A673 (cell line): ENCODE measurements at regions not wholly inside any gene's neighbourhood (a gene's known extent, or its start where the extent isn't known, plus 50 kb on each side); places are given as distances from the start of the nearest gene placed in this dataset.

Experiments
- CTCF ChIP-seq: fragments of 300-800, 200-600 bp; sonication (generic); conservative IDR thresholded peaks from 2 replicates; pipeline ENCODE4 v1.5.1; 2017; ENCODE audit warnings: low read depth, mild to moderate bottlenecking, antibody characterized with exemption, low read length, moderate library complexity, mixed read lengths
- EZH2 ChIP-seq: fragments of 200-600 bp; sonication (generic); IDR thresholded peaks from 2 replicates; pipeline ENCODE4 v1.6.1; 2017; ENCODE audit warnings: borderline replicate concordance, low read depth, mild to moderate bottlenecking, mixed read lengths, antibody characterized with exemption, low read length; ENCODE audit not compliant: poor library complexity, severe bottlenecking

- TF ChIP-seq CTCF (no peak), EZH2 (no peak)
Observed at GRCh38 chr1:73744985-73745384, 453.0 kb downstream of the LRRIQ3 start.
